H1 (cell line): ENCODE measurements at regions not wholly inside any gene's neighbourhood (a gene's known extent, or its start where the extent isn't known, plus 50 kb on each side); places are given as distances from the start of the nearest gene placed in this dataset.

ENCODE experiments used
- CTCF ChIA-PET: fragments of 300-600 bp; sonication (Branson Sonifier 250); formaldehyde crosslinking; loops from one replicate; lab custom pipeline; 2021; ENCODE audit not compliant: partially characterized antibody; lab: Charles Lee
- POLR2A ChIA-PET: fragments of 300-600 bp; sonication (Branson Sonifier 250); formaldehyde crosslinking; loops from one replicate; lab custom pipeline; 2021; ENCODE audit warnings: inconsistent platforms; ENCODE audit not compliant: partially characterized antibody; lab: Charles Lee
- DNase-seq, 2 experiments: peaks; one replicate each; pipeline versions ENCODE4 v3.0.0 to v3.0.0-alpha.2; 2010 to 2022; ENCODE audit warnings: low spot score in 2 of 2, low read depth in 1 of 2, mixed read lengths in 1 of 2
- FAIRE-seq: peaks from 2 replicates; lab custom pipeline; 2011; peaks lifted over from hg19 to GRCh38; lab: Jason Lieb, UNC
- H2AFZ ChIP-seq: 2 replicates; pipeline ENCODE4 v1.8.1; 2012; ENCODE audit warnings: low read length, inconsistent platforms
- H2AK5ac ChIP-seq: 2 replicates; pipeline ENCODE4 v1.6.1; 2013; ENCODE audit warnings: low read depth, low read length
- H2BK120ac ChIP-seq: replicated peaks from 2 replicates; pipeline ENCODE3; 2013; ENCODE audit warnings: low read depth, low read length, inconsistent platforms
- H2BK12ac ChIP-seq: 2 replicates; pipeline ENCODE4 v1.6.1; 2013; ENCODE audit warnings: low read depth, low read length
- H2BK15ac ChIP-seq: 2 replicates; pipeline ENCODE4 v1.6.1; 2013; ENCODE audit warnings: low read length
- H2BK20ac ChIP-seq: 2 replicates; pipeline ENCODE4 v1.6.1; 2013; ENCODE audit warnings: low read length
- H2BK5ac ChIP-seq: 2 replicates; pipeline ENCODE4 v1.6.1; 2013; ENCODE audit warnings: low read depth, low read length
- H3K14ac ChIP-seq: 2 replicates; pipeline ENCODE4 v1.6.1; 2013; ENCODE audit warnings: inconsistent platforms; ENCODE audit not compliant: insufficient read length
- H3K18ac ChIP-seq: 2 replicates; pipeline ENCODE4 v1.6.1; 2013; ENCODE audit warnings: low read length; ENCODE audit errors: extremely low read depth
- H3K23ac ChIP-seq: 2 replicates; pipeline ENCODE4 v1.6.1; 2013; ENCODE audit warnings: inconsistent platforms; ENCODE audit not compliant: insufficient read length
- H3K23me2 ChIP-seq: 2 replicates; pipeline ENCODE4 v1.6.1; 2013; ENCODE audit warnings: low read depth, low read length
- H3K27ac ChIP-seq: 2 replicates; pipeline ENCODE4 v1.6.1; 2011; ENCODE audit warnings: low read depth, low read length, inconsistent platforms
- H3K27me3 ChIP-seq, 4 experiments: replicated peaks in 1 of 4; 1 replicate in 1 of 4; 2 replicates in 3 of 4; pipeline versions ENCODE4 v1.6.1 to v1.8.1; 2011 to 2013; ENCODE audit warnings: low read length in 3 of 4, mild to moderate bottlenecking in 3 of 4, inconsistent platforms in 2 of 4, mixed read lengths in 2 of 4, moderate library complexity in 1 of 4; ENCODE audit not compliant: control insufficient read depth in 3 of 4, insufficient read depth in 3 of 4; ENCODE audit errors: extremely low read depth in 1 of 4
- H3K36me3 ChIP-seq, 4 experiments: 2 replicates each; pipeline versions ENCODE4 v1.6.1 to v1.8.1; 2011 to 2013; ENCODE audit warnings: mild to moderate bottlenecking in 4 of 4, low read length in 3 of 4, moderate library complexity in 2 of 4, control low read depth in 1 of 4, inconsistent platforms in 1 of 4; ENCODE audit not compliant: insufficient read depth in 4 of 4, control insufficient read depth in 2 of 4
- H3K4ac ChIP-seq: replicated peaks from 2 replicates; pipeline ENCODE3; 2013; ENCODE audit warnings: low read length, low read depth, mixed read lengths, inconsistent platforms; ENCODE audit not compliant: insufficient read length
- H3K4me1 ChIP-seq, 4 experiments: replicated peaks in 1 of 4; 1 replicate in 1 of 4; 2 replicates in 3 of 4; pipeline versions ENCODE4 v1.6.1 to v1.8.1; 2011 to 2013; ENCODE audit warnings: low read length in 3 of 4, inconsistent platforms in 2 of 4, mixed read lengths in 1 of 4; ENCODE audit not compliant: insufficient read depth in 4 of 4, control insufficient read depth in 3 of 4
- H3K4me2 ChIP-seq, 2 experiments: 2 replicates each; pipeline versions ENCODE4 v1.6.1 to v1.8.1; 2011 to 2013; ENCODE audit warnings: low read depth in 2 of 2, low read length in 2 of 2, control low read depth in 1 of 2, inconsistent platforms in 1 of 2, mild to moderate bottlenecking in 1 of 2; ENCODE audit not compliant: insufficient read depth in 1 of 2
- H3K4me3 ChIP-seq, 4 experiments: fragments of 200-600, 300-600 bp in 1 of 4; sonication (generic), shearing (Covaris generic), sonication (Bioruptor Twin) in 1 of 4; 2 replicates each; pipeline versions ENCODE4 v1.5.1 to v1.8.1; 2011 to 2016; ENCODE audit warnings: low read length in 4 of 4, low read depth in 3 of 4, control low read depth in 2 of 4, inconsistent platforms in 2 of 4, mild to moderate bottlenecking in 2 of 4, mixed read lengths in 1 of 4, moderate library complexity in 1 of 4; ENCODE audit not compliant: insufficient read depth in 2 of 4; ENCODE audit errors: extremely low read depth in 1 of 4
- H3K56ac ChIP-seq: replicated peaks from 2 replicates; pipeline ENCODE3; 2013; ENCODE audit warnings: low read depth, mild to moderate bottlenecking, mixed read lengths, low read length, inconsistent platforms; ENCODE audit not compliant: insufficient read length
- H3K79me1 ChIP-seq: 2 replicates; pipeline ENCODE4 v1.6.1; 2013; ENCODE audit warnings: low read depth, low read length, control low read depth
- H3K79me2 ChIP-seq, 2 experiments: 2 replicates each; pipeline versions ENCODE4 v1.6.1 to v1.8.1; 2012 to 2013; ENCODE audit warnings: low read length in 2 of 2, mild to moderate bottlenecking in 2 of 2, inconsistent platforms in 1 of 2; ENCODE audit not compliant: insufficient read depth in 2 of 2, control insufficient read depth in 1 of 2
- H3K9ac ChIP-seq, 4 experiments: replicated peaks in 1 of 4; 1 replicate in 1 of 4; 2 replicates in 3 of 4; pipeline versions ENCODE4 v1.6.1 to v1.8.1; 2011 to 2013; ENCODE audit warnings: low read depth in 3 of 4, low read length in 3 of 4, control low read depth in 2 of 4, mild to moderate bottlenecking in 2 of 4, moderate library complexity in 2 of 4, inconsistent platforms in 1 of 4; ENCODE audit errors: extremely low read depth in 1 of 4
- H3K9me3 ChIP-seq, 2 experiments: 2 replicates each; pipeline versions ENCODE4 v1.6.1 to v1.8.1; 2012 to 2013; ENCODE audit warnings: mild to moderate bottlenecking in 2 of 2, moderate library complexity in 2 of 2, control low read depth in 1 of 2, inconsistent platforms in 1 of 2, low read depth in 1 of 2, low read length in 1 of 2, mixed read lengths in 1 of 2; ENCODE audit not compliant: insufficient read depth in 2 of 2
- H4K20me1 ChIP-seq, 2 experiments: replicated peaks in 1 of 2; 2 replicates each; pipeline versions ENCODE3 to v1.8.1; 2011 to 2013; ENCODE audit warnings: inconsistent platforms in 2 of 2, low read length in 2 of 2, mild to moderate bottlenecking in 1 of 2; ENCODE audit not compliant: insufficient read depth in 2 of 2, control insufficient read depth in 1 of 2
- H4K5ac ChIP-seq: 2 replicates; pipeline ENCODE4 v1.6.1; 2013; ENCODE audit warnings: low read length, low read depth, mixed read lengths, inconsistent platforms; ENCODE audit not compliant: insufficient read length
- H4K8ac ChIP-seq: 2 replicates; pipeline ENCODE4 v1.8.0; 2013; ENCODE audit warnings: mild to moderate bottlenecking, moderate library complexity, low read length, inconsistent platforms; ENCODE audit not compliant: insufficient read depth; ENCODE audit errors: extremely low read depth
- H4K91ac ChIP-seq: replicated peaks from 2 replicates; pipeline ENCODE3; 2013; ENCODE audit warnings: low read length, mixed read lengths, inconsistent platforms; ENCODE audit not compliant: insufficient read length
- BACH1 ChIP-seq: IDR thresholded peaks from 2 replicates; pipeline ENCODE4 v1.6.1; 2012; ENCODE audit warnings: low read length, improper control_type of control experiment
- BCL11A ChIP-seq, 2 experiments: IDR thresholded peaks; one replicate each; pipeline ENCODE4 v1.6.1; 2011; ENCODE audit warnings: low read depth in 2 of 2, low read length in 2 of 2, mild to moderate bottlenecking in 2 of 2
- CEBPB ChIP-seq: IDR thresholded peaks from 2 replicates; pipeline ENCODE4 v1.6.1; 2012; ENCODE audit warnings: low read depth, low read length
- CHD2 ChIP-seq: IDR thresholded peaks from 2 replicates; pipeline ENCODE4 v1.6.1; 2012; ENCODE audit warnings: low read length, improper control_type of control experiment
- EZH2 ChIP-seq: fragments of 200-600 bp; sonication (generic); IDR thresholded peaks from 2 replicates; pipeline ENCODE4 v1.7.1; 2012; ENCODE audit warnings: low read depth, mild to moderate bottlenecking, moderate library complexity, low read length, inconsistent platforms; ENCODE audit not compliant: severe bottlenecking
- FOSL1 ChIP-seq: IDR thresholded peaks from 2 replicates; pipeline ENCODE4 v1.6.1; 2011; ENCODE audit warnings: mild to moderate bottlenecking, low read depth, low read length, moderate library complexity; ENCODE audit not compliant: insufficient read depth
- JUN ChIP-seq: IDR thresholded peaks from 2 replicates; pipeline ENCODE4 v1.6.1; 2011; ENCODE audit warnings: low read depth, mild to moderate bottlenecking, improper control_type of control experiment, low read length
- KDM4A ChIP-seq: IDR thresholded peaks from one replicate; pipeline ENCODE4 v1.7.1; 2012; ENCODE audit warnings: low read depth, mild to moderate bottlenecking, moderate library complexity, low read length, inconsistent platforms; ENCODE audit not compliant: severe bottlenecking
- KDM5A ChIP-seq: fragments of 200-600 bp; IDR thresholded peaks from 2 replicates; pipeline ENCODE4 v1.7.1; 2012; ENCODE audit warnings: mild to moderate bottlenecking, low read length, inconsistent platforms, mixed read lengths
- PHF8 ChIP-seq: fragments of 200-600 bp; sonication (generic); conservative IDR thresholded peaks from 2 replicates; pipeline ENCODE4 v1.7.1; 2012; ENCODE audit warnings: low read depth, mild to moderate bottlenecking, inconsistent platforms, low read length, moderate library complexity
- POLR2A ChIP-seq, 2 experiments: IDR thresholded peaks; 1 replicate in 1 of 2; 2 replicates in 1 of 2; pipeline ENCODE4 v1.6.1; 2011; ENCODE audit warnings: low read depth in 2 of 2, low read length in 2 of 2, mild to moderate bottlenecking in 2 of 2; ENCODE audit errors: control extremely low read depth in 1 of 2
- SIRT6 ChIP-seq: IDR thresholded peaks from one replicate; pipeline ENCODE4 v1.7.1; 2012; ENCODE audit warnings: low read length, inconsistent platforms
- SRF ChIP-seq: IDR thresholded peaks from 2 replicates; pipeline ENCODE4 v1.6.1; 2011; ENCODE audit warnings: mild to moderate bottlenecking, low read depth, low read length, moderate library complexity
- TEAD4 ChIP-seq: IDR thresholded peaks from 2 replicates; pipeline ENCODE4 v1.6.1; 2012; ENCODE audit warnings: low read depth, low read length, inconsistent platforms, mixed read lengths
- WGBS, 2 experiments: shearing (Covaris generic) in 1 of 2; methylation state at CpG; one replicate each; pipeline versions ENCODE4 v1.1.6 to v1.1.7; 2013 to 2015; ENCODE audit warnings: low lambda C conversion rate in 2 of 2, mixed read lengths in 2 of 2, inconsistent platforms in 1 of 2, low coverage in 1 of 2, missing lambda C conversion rate in 1 of 2; ENCODE audit not compliant: insufficient replicate concordance in 2 of 2, insufficient coverage in 1 of 2, insufficient read length in 1 of 2; ENCODE audit errors: extremely low coverage in 1 of 2, missing lambda C conversion rate in 1 of 2; 5-methylcytosine and 5-hydroxymethylcytosine counted together
- TF ChIP-seq, protein P1 (sequence below): IDR thresholded peaks from 2 replicates; pipeline ENCODE4 v1.6.1; 2012; ENCODE audit warnings: low read length, inconsistent platforms

- H3K18ac ChIP-seq: no peak overlapping the region
- H3K14ac ChIP-seq: no peak overlapping the region
- H2BK120ac ChIP-seq: no peak overlapping the region
- no peak overlapping the region for H3K4me3 ChIP-seq
- no peaks in the 10 kb centered on the region for H3K27me3 ChIP-seq
- H3K56ac ChIP-seq: no peak overlapping the region
- H2BK15ac ChIP-seq: no peak overlapping the region
- H3K36me3 ChIP-seq: no peaks in the 10 kb centered on the region
- H4K20me1 ChIP-seq: no peaks in the 10 kb centered on the region
- H3K79me2 ChIP-seq: no peaks in the 10 kb centered on the region
- H3K9ac ChIP-seq: no peak overlapping the region
- no peak overlapping the region for H4K5ac ChIP-seq
- POLR2A ChIA-PET: no interaction called here
- no peak overlapping the region for H2AFZ ChIP-seq
- CTCF ChIA-PET: no interaction called here
- no peak overlapping the region for H3K23ac ChIP-seq
- H2BK12ac ChIP-seq: no peak overlapping the region
- no peaks in the 10 kb centered on the region for H3K9me3 ChIP-seq
- DNase-seq (no peak), FAIRE-seq (no peak)
- no peak overlapping the region for H4K8ac ChIP-seq
- WGBS, 2 experiments: 63% methylated on average over 2 of the region's 2 CpGs; no CpG with 5 or more reads in 1 of the 2 experiments
- no peaks in the 10 kb centered on the region for H3K79me1 ChIP-seq
- no peak overlapping the region for H3K4ac ChIP-seq
- TF ChIP-seq BCL11A (IDR thresholded peaks at IDR 0.05; ENCODE audit: low read depth in 2 of 2, low read length in 2 of 2): no peak
- no peak for TF ChIP-seq SIRT6
- no peak for TF ChIP-seq PHF8
- TF ChIP-seq, protein P1, sequence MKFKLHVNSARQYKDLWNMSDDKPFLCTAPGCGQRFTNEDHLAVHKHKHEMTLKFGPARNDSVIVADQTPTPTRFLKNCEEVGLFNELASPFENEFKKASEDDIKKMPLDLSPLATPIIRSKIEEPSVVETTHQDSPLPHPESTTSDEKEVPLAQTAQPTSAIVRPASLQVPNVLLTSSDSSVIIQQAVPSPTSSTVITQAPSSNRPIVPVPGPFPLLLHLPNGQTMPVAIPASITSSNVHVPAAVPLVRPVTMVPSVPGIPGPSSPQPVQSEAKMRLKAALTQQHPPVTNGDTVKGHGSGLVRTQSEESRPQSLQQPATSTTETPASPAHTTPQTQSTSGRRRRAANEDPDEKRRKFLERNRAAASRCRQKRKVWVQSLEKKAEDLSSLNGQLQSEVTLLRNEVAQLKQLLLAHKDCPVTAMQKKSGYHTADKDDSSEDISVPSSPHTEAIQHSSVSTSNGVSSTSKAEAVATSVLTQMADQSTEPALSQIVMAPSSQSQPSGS: no peak
- TF ChIP-seq BACH1: no peak
- no peak for TF ChIP-seq EZH2
- no peak for TF ChIP-seq TEAD4
- no peak for TF ChIP-seq KDM5A
- TF ChIP-seq POLR2A (IDR thresholded peaks at IDR 0.05; ENCODE audit: control extremely low read depth in 1 of 2, low read depth in 2 of 2, low read length in 2 of 2): no peak
- no peak for TF ChIP-seq CHD2
- no peak for TF ChIP-seq CEBPB
- no peak for TF ChIP-seq KDM4A
- TF ChIP-seq JUN: no peak
- no peak for TF ChIP-seq FOSL1
- TF ChIP-seq SRF: no peak
- H3K27ac ChIP-seq: no peak overlapping the region
- H4K91ac ChIP-seq: no peak overlapping the region
- no peak overlapping the region for H2BK20ac ChIP-seq
- no peaks in the 10 kb centered on the region for H3K4me1 ChIP-seq
- H2AK5ac ChIP-seq: no peak overlapping the region
- no peaks in the 10 kb centered on the region for H3K23me2 ChIP-seq
- H2BK5ac ChIP-seq: no peak overlapping the region
- no peak overlapping the region for H3K4me2 ChIP-seq
Measured at GRCh38 chr15:97678656-97679055, 281.8 kb upstream of the ARRDC4 start.
